ENCODE measurements at regions not wholly inside any gene's neighbourhood (a gene's known extent, or its start where the extent isn't known, plus 50 kb on each side); places are given as distances from the start of the nearest gene placed in this dataset.

- no peak for DNase-seq
These were observed 132.8 kb upstream of the CRY1 start for GRCh38 chr12:107226126-107226525.

- no peak for DNase-seq
These were observed 134.7 kb upstream of the CRY1 start for GRCh38 chr12:107228076-107228475.

- DNase-seq = no peak
These were observed 136.5 kb upstream of the CRY1 start for GRCh38 chr12:107229827-107230226.

- no peak for DNase-seq
These were observed 138.0 kb upstream of the CRY1 start for GRCh38 chr12:107231303-107231702.

- no peak for DNase-seq
These were observed 140.2 kb upstream of the CRY1 start for GRCh38 chr12:107233551-107233950.

GRCh38 chr12:107235600-107235999 lies 142.3 kb upstream of the CRY1 start:
- no peak for DNase-seq

DNA sequence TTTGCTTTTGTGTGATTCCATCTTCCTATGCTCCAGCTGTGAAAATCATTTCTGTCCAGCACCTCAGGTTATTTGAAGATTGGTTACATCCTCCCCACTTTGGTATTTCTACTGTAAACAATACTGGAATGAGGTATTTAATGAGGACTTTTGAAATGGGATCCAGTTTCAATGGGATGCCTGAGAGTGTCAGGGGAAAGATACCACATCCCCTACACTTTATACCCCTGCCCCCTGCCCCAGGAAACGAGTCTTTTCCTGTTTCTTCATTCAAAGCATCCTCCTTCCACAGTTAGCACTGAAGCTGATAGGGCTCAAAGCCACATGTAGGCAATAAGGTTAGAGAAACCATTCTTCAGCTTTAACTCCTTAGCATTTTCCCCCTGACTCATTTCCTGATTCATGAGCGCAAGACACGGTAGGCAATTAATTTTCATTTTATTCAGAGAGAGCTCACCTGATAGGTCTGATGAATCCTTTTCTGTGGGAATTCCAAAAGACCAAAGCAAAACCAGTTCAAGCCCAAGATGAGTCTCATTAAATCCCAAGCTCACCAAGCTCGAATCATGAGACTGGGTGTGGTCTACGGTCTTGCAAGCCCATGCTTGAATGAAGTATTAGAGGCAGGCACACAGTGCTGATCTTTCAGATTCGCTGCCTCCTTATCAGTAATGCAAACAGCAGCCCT lies 143.6 kb upstream of the CRY1 start:
- DNase-seq = no peak

GRCh38 chr12:107238296-107238695 lies 144.9 kb upstream of the CRY1 start:
- DNase-seq = no peak

DNA sequence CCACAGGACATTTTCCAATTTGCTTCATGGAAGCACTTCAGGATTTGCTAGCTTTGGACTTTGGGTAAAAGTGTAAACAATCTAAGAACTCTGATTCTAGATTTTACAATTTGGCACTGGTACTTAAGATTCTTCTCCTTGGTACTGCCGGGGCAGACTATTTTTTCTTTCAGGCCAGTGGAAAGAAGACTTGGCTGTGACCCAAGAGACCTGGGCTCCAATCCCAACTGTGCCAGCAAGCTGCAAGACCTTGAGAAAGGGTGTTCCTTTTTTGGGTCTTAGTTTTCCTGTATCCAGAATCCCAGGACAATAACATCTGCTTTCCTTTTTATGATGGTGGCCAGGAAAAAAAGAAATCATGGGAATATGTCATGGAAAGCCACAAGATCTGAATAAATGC lies 148.1 kb upstream of the CRY1 start:
- DNase-seq = no peak

- DNase-seq = no peak
These were observed 148.8 kb upstream of the CRY1 start for GRCh38 chr12:107242189-107242588.

GRCh38 chr12:107243341-107243740 lies 150.0 kb upstream of the CRY1 start:
- no peak for DNase-seq

DNA sequence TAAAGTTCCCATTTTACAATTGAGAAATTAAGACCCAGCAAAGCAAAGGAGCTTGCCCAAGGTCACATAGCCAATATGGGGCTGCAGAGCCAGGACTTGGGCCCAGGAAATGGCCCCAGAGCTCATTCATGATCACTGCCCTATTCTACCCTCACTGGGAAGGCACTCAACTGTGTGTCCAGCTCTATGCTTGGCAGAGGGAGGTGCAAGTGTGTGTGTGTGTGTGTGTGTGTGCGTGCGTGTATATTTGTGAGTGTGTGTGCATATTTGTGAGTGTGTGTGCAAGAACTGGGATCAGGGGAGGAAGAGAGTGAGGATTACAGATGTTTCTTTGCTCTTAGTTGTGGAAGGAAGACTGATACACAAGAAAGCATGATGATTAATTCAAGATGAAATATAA lies 151.2 kb upstream of the CRY1 start:
- DNase-seq = no peak

DNA sequence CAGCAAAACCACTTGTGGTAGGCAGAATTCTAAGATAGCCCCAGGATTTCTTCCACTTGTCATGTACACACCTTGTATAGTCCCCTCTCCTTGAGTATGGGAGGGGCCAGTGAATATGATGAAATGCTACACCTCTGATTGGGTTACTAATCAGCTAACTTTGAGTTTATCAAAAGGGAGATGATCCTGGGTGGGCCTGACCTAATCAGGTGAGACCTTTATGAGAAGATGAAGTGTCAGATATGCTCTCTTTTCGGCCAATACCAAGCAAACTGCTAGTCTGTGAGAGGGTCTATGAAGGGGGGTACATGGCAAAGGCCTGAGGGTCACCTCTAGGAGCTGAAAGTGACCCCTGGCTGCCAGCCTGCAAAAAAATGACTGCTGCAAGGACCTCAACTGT lies 154.3 kb upstream of the CRY1 start:
- DNase-seq = no peak

GRCh38 chr12:107248187-107248586 lies 154.8 kb upstream of the CRY1 start:
- no peak for DNase-seq

DNA sequence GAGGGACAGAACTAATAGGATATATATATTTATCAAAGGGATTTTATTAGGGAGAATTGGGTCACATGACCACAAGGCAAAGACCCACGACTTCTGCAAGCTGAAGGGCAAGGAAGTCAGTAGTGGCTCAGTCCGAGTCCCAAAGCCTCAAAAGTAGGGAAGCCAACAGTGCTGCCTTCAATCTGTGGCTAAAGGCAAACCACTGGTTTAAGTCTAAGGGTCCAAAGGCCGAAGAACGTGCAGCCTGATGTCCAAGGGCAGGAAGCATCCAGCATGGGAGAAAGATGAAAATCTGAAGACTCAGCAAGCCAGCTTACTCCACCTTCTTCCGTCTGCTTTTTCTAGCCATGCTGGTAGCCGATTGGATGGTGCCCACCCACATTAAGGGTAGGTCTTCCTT lies 157.9 kb upstream of the CRY1 start:
- DNase-seq = no peak

DNA sequence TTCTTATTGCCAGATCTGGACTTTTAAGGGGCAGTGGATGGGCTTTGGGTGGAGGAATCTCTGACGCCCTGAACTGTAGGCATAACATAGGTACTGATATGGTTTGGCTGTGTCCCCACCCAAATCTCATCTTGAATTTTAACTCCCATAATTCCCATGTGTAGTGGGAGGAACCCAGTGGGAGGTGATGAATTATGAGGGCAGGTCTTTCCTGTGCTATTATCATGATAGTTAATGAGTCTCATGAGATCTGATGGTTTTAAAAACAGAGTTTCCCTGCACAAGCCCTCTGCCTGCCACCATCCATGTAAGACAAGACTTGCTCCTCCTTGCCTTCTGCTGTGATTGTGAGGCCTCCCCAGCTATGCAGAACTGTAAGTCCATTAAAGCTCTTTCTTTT lies 160.0 kb upstream of the CRY1 start:
- no peak for DNase-seq

- DNase-seq = no peak
These were observed 161.0 kb upstream of the CRY1 start for GRCh38 chr12:107254258-107254856.

GRCh38 chr12:107258780-107259179 lies 165.4 kb upstream of the CRY1 start:
- DNase-seq = no peak

- DNase-seq = no peak
These were observed 170.6 kb upstream of the CRY1 start for GRCh38 chr12:107263980-107264379.

- DNase-seq = no peak
These were observed 171.3 kb upstream of the CRY1 start for GRCh38 chr12:107264667-107265066.

DNA sequence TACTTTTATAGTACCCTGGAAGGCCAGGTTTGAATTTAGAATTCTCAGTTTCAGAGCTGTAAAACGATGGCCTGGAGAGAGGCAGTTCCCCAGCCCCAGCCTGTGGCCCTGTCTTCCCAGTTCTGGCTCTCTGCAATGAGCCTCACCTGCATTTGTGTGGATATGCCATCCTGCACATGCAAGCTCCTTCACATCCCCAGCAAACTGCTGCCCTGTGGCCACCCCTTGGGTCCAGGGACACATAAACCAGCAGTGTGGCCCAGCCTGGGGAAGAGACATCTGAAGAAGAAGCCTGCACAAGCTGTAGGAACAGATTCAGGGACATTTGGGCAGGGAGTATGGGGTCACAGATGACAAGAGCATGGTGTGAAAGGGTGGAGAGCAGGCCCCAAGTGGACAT lies 174.3 kb upstream of the CRY1 start:
- DNase-seq = no peak

- no peak for DNase-seq
These were observed 178.2 kb upstream of the CRY1 start for GRCh38 chr12:107271523-107271922.

GRCh38 chr12:107275530-107275929 lies 182.2 kb upstream of the CRY1 start:
- no peak for DNase-seq

GRCh38 chr12:107277855-107278254 lies 184.5 kb upstream of the CRY1 start:
- peak; percentile 21 for DNase-seq

DNA sequence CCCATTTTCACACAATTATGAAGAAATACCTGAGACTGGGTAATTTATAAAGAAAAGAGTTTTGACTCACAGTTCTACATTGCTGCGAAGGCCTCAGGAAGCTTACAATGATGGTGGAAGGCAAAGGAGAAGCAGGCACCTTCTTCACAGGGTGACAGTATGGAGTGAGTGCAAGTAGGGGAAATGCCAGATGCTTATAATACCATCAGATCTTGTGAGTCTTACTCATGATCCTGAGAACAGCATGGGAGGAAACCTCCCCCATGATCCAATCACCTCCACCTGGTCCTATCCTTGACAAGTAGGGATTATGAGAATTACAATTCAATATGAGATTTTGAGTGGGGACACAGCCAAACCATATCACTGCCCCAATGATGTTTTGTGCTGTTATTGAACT lies 189.3 kb upstream of the CRY1 start:
- DNase-seq = no peak
